ENCODE measurements at regions not wholly inside any gene's neighbourhood (a gene's known extent, or its start where the extent isn't known, plus 50 kb on each side); places are given as distances from the start of the nearest gene placed in this dataset.

- WGBS (ENCODE audit: missing lambda C conversion rate), result 100% methylated on average over 1 of the region's 1 CpG
- ChIA-PET CTCF (no interaction called here), POLR2A (no interaction called here)
- ATAC-seq, result no peak
- Histone ChIP-seq H3K9me3 (peaks cover 5% of the 10 kb centered on the region; the same call in 1 of the 3 replicates), H3K4me1 (peaks cover 16% of the 10 kb centered on the region), H3K4me2 (no peak overlapping the region), H3K4me3 (no peak overlapping the region), H3K27ac (peak overlapping the region in 1 of 2 experiments; percentile 37; a peak in 2 of 6 replicates)
- DNase-seq (ENCODE audit: low read depth in 1 of 2, low spot score in 1 of 2), result no peak
- no peak for FAIRE-seq
- TF ChIP-seq JUN (IDR thresholded peaks at IDR 0.05), result no peak
- no peak for TF ChIP-seq ZSCAN20 (CRISPR knock-in tag; IDR thresholded peaks at IDR 0.05)
- TF ChIP-seq RARB (CRISPR knock-in tag; IDR thresholded peaks at IDR 0.05), result no peak
- TF ChIP-seq NR3C1 (IDR thresholded peaks at IDR 0.05), result no peak
- TF ChIP-seq CBX8 (IDR thresholded peaks at IDR 0.05), result no peak
Measured at GRCh38 chr6:22119500-22119899, 177.3 kb downstream of the PRL start.

- TF ChIP-seq TFCP2L1 (CRISPR knock-in tag; IDR thresholded peaks at IDR 0.05), result no peak
- no peak for TF ChIP-seq POLR2A (IDR thresholded peaks at IDR 0.05; ENCODE audit: low read length)
- no peak for TF ChIP-seq NFE2L2 (conservative IDR thresholded peaks at IDR 0.05; ENCODE audit: low read length)
- TF ChIP-seq CBX2 (IDR thresholded peaks at IDR 0.05; ENCODE audit: borderline replicate concordance, low read depth), result no peak
- no peak overlapping the region for H3K4me2 ChIP-seq
- FAIRE-seq, result no peak
- ChIA-PET POLR2A (no interaction called here), CTCF (interaction anchor here (0.5 kb wide), 1 partner anchor 499 kb away, joined by 3 read pairs; no protein-coding TSS in a partner anchor)
- ATAC-seq, result no peak
- 83% methylated on average over 2 of the region's 2 CpGs for WGBS (ENCODE audit: missing lambda C conversion rate)
- 0 out of 6 replicates have a peak overlapping the region, but pooled peaks of 1 of the 2 experiments have one; percentile 26 for H3K27ac ChIP-seq
- peaks cover 8% of the 10 kb centered on the region; the same call in 2 of the 3 replicates for H3K9me3 ChIP-seq
- no peak for DNase-seq (ENCODE audit: low read depth in 1 of 2, low spot score in 1 of 2)
- no peaks in the 10 kb centered on the region for H3K4me1 ChIP-seq
- H3K4me3 ChIP-seq, result no peak overlapping the region
Measured at GRCh38 chr6:22124756-22125155, 172.1 kb downstream of the PRL start.

- no peaks in the 10 kb centered on the region for H3K4me1 ChIP-seq
- H3K27ac ChIP-seq, result no peak overlapping the region
- DNase-seq (ENCODE audit: low read depth in 1 of 2, low spot score in 1 of 2) (no peak), ATAC-seq (no peak), FAIRE-seq (no peak)
- 88% methylated on average over 1 of the region's 1 CpG for WGBS (ENCODE audit: missing lambda C conversion rate)
- no peak overlapping the region for H3K4me3 ChIP-seq
- H3K4me2 ChIP-seq, result no peak overlapping the region
- no peak for TF ChIP-seq TFCP2L1 (CRISPR knock-in tag; IDR thresholded peaks at IDR 0.05)
- no peak for TF ChIP-seq PBX3 (IDR thresholded peaks at IDR 0.05)
- no peak for TF ChIP-seq HOXB5 (CRISPR knock-in tag; IDR thresholded peaks at IDR 0.05)
- no peak for TF ChIP-seq ZSCAN20 (CRISPR knock-in tag; IDR thresholded peaks at IDR 0.05)
- no peak for TF ChIP-seq TP53 (CRISPR knock-in tag; IDR thresholded peaks at IDR 0.05)
- no peak for TF ChIP-seq KDM1A (IDR thresholded peaks at IDR 0.05; ENCODE audit: low read depth)
- TF ChIP-seq EHF (CRISPR knock-in tag; IDR thresholded peaks at IDR 0.05), result no peak
- no peak for TF ChIP-seq CEBPB (IDR thresholded peaks at IDR 0.05)
- TF ChIP-seq CTCF (IDR thresholded peaks at IDR 0.05), result no peak
- TF ChIP-seq E2F6 (IDR thresholded peaks at IDR 0.05; ENCODE audit: borderline replicate concordance, low read depth), result no peak
- TF ChIP-seq FOXS1 (CRISPR knock-in tag; IDR thresholded peaks at IDR 0.05), result no peak
- no peak for TF ChIP-seq CHD2 (IDR thresholded peaks at IDR 0.05; ENCODE audit: low read length, partially characterized antibody)
- TF ChIP-seq POLR2A (IDR thresholded peaks at IDR 0.05; ENCODE audit: low read length), result no peak
- no peak for TF ChIP-seq JUNB (IDR thresholded peaks at IDR 0.05)
- no peak for TF ChIP-seq RNF2 (IDR thresholded peaks at IDR 0.05; ENCODE audit: borderline replicate concordance, low read depth)
- TF ChIP-seq CBX2 (IDR thresholded peaks at IDR 0.05; ENCODE audit: borderline replicate concordance, low read depth), result no peak
- TF ChIP-seq PHF8 (IDR thresholded peaks at IDR 0.05; ENCODE audit: borderline replicate concordance, low read depth), result no peak
- TF ChIP-seq HOXB13 (CRISPR knock-in tag; IDR thresholded peaks at IDR 0.05; ENCODE audit: low read depth), result no peak
- no peak for TF ChIP-seq REST (IDR thresholded peaks at IDR 0.05)
- no peak for TF ChIP-seq SMC3 (IDR thresholded peaks at IDR 0.05)
- peaks cover 8% of the 10 kb centered on the region; the same call in 2 of the 3 replicates for H3K9me3 ChIP-seq
- ChIA-PET POLR2A (no interaction called here), CTCF (no interaction called here)
Measured at GRCh38 chr6:22126910-22127309, 169.9 kb downstream of the PRL start.

Data from A549 (cell line).